Endothelial cell (in vitro differentiated cells): ENCODE measurements at regions not wholly inside any gene's neighbourhood (a gene's known extent, or its start where the extent isn't known, plus 50 kb on each side); places are given as distances from the start of the nearest gene placed in this dataset.
"Not testable (repeated sequence)": the region's sequence is repeated elsewhere in the genome, so short reads cannot be mapped to it uniquely, and the experiment has no call there.

ENCODE experiments used
- DNase-seq: peaks from one replicate; pipeline ENCODE4 v3.0.0; 2021; ENCODE audit warnings: low spot score
- H3K27ac Mint-ChIP-seq: one replicate; pipeline ENCODE4 v1.8.0; 2021; ENCODE audit warnings: mixed read lengths, inconsistent platforms; ENCODE audit not compliant: unreplicated experiment
- H3K27me3 Mint-ChIP-seq: one replicate; pipeline ENCODE4 v1.8.0; 2021; ENCODE audit warnings: mild to moderate bottlenecking, moderate library complexity, mixed read lengths, inconsistent platforms; ENCODE audit not compliant: unreplicated experiment
- H3K36me3 Mint-ChIP-seq: one replicate; pipeline ENCODE4 v1.8.0; 2021; ENCODE audit warnings: mild to moderate bottlenecking, low read depth, mixed read lengths, inconsistent platforms; ENCODE audit not compliant: unreplicated experiment
- H3K4me1 Mint-ChIP-seq: one replicate; pipeline ENCODE4 v1.8.0; 2021; ENCODE audit warnings: mild to moderate bottlenecking, mixed read lengths, inconsistent platforms; ENCODE audit not compliant: unreplicated experiment
- H3K4me3 Mint-ChIP-seq: one replicate; pipeline ENCODE4 v1.8.0; 2021; ENCODE audit warnings: mild to moderate bottlenecking, mixed read lengths, inconsistent platforms; ENCODE audit not compliant: unreplicated experiment
- H3K9me3 Mint-ChIP-seq: one replicate; pipeline ENCODE4 v1.8.0; 2021; ENCODE audit warnings: mixed read lengths, inconsistent platforms; ENCODE audit not compliant: unreplicated experiment
- CTCF ChIP-seq: fragments of 200-600 bp; sonication (generic); IDR thresholded peaks from one replicate; pipeline ENCODE4 v1.5.0; 2021; ENCODE audit warnings: antibody characterized with exemption; ENCODE audit not compliant: unreplicated experiment

GRCh38 chr2:192546565-192546964 lies 351.8 kb upstream of the TMEFF2 start:
- Mint-ChIP-seq H3K4me1 (no peaks in the 10 kb centered on the region), H3K9me3 (no peaks in the 10 kb centered on the region), H3K27me3 (no peaks in the 10 kb centered on the region), H3K27ac (no peak overlapping the region), H3K4me3 (no peak overlapping the region), H3K36me3 (no peaks in the 10 kb centered on the region)
- TF ChIP-seq CTCF: no peak
- DNase-seq: no peak

- Mint-ChIP-seq H3K4me3 (no peak overlapping the region), H3K36me3 (no peaks in the 10 kb centered on the region), H3K9me3 (no peaks in the 10 kb centered on the region), H3K4me1 (no peaks in the 10 kb centered on the region), H3K27ac (no peak overlapping the region), H3K27me3 (no peaks in the 10 kb centered on the region)
- TF ChIP-seq CTCF: no peak
- no peak for DNase-seq
Measured at GRCh38 chr2:192544371-192544955, 349.7 kb upstream of the TMEFF2 start.

- not testable (repeated sequence) for H3K27me3 Mint-ChIP-seq, H3K27ac Mint-ChIP-seq, H3K36me3 Mint-ChIP-seq, H3K9me3 Mint-ChIP-seq, DNase-seq, H3K4me3 Mint-ChIP-seq, H3K4me1 Mint-ChIP-seq
Measured at GRCh38 chr2:192542148-192543066, 347.7 kb upstream of the TMEFF2 start.

- no peak for TF ChIP-seq CTCF
- Mint-ChIP-seq H3K36me3 (no peaks in the 10 kb centered on the region), H3K4me1 (no peaks in the 10 kb centered on the region), H3K9me3 (no peaks in the 10 kb centered on the region), H3K27ac (no peak overlapping the region), H3K27me3 (no peaks in the 10 kb centered on the region), H3K4me3 (no peak overlapping the region)
- no peak for DNase-seq
Measured at GRCh38 chr2:192539306-192539705, 344.6 kb upstream of the TMEFF2 start.

- no peak for DNase-seq
- TF ChIP-seq CTCF: no peak
- Mint-ChIP-seq H3K4me3 (no peak overlapping the region), H3K9me3 (no peaks in the 10 kb centered on the region), H3K27me3 (no peaks in the 10 kb centered on the region), H3K27ac (no peak overlapping the region), H3K36me3 (no peaks in the 10 kb centered on the region), H3K4me1 (no peaks in the 10 kb centered on the region)
Measured at GRCh38 chr2:192536922-192537624, 342.3 kb upstream of the TMEFF2 start.
